Lower leg skin (tissue), 4 donors: ENCODE measurements at regions not wholly inside any gene's neighbourhood (a gene's known extent, or its start where the extent isn't known, plus 50 kb on each side); places are given as distances from the start of the nearest gene placed in this dataset.

Source experiments
- DNase-seq, 2 donors: peaks; one replicate each; pipeline ENCODE4 v3.0.0-alpha.2; 2019; ENCODE audit warnings: low spot score in 2 of 2
- H3K4me3 ChIP-seq: fragments of 200-600 bp; sonication (generic); 2 replicates; pipeline ENCODE4 v1.5.1; 2017; ENCODE audit warnings: mild to moderate bottlenecking, low read depth; ENCODE audit not compliant: poor library complexity, severe bottlenecking
- POLR2A ChIP-seq, 2 donors: fragments of 450-650 bp; IDR thresholded peaks; one replicate each; pipeline ENCODE4 v1.6.1; 2016 to 2017; ENCODE audit warnings: antibody characterized with exemption in 2 of 2, mild to moderate bottlenecking in 1 of 2, moderate library complexity in 1 of 2
- WGBS, 2 donors: methylation state at CpG; one replicate each; pipeline ENCODE4 v1.1.5; 2018; 5-methylcytosine and 5-hydroxymethylcytosine counted together
- intact Hi-C: fragments of 100-400 bp; cut with DNase I; formaldehyde crosslinking; loops from one replicate; pipeline ENCODE4 v1.15.0; 2023; ENCODE audit warnings: low total_unique reads
- TF ChIP-seq, protein P1 (sequence below), 3 donors: fragments of 450-650 bp; IDR thresholded peaks; one replicate each; pipeline ENCODE4 v1.5.1; 2016; ENCODE audit warnings: antibody characterized with exemption in 3 of 3, mild to moderate bottlenecking in 3 of 3, moderate library complexity in 2 of 3

DNA sequence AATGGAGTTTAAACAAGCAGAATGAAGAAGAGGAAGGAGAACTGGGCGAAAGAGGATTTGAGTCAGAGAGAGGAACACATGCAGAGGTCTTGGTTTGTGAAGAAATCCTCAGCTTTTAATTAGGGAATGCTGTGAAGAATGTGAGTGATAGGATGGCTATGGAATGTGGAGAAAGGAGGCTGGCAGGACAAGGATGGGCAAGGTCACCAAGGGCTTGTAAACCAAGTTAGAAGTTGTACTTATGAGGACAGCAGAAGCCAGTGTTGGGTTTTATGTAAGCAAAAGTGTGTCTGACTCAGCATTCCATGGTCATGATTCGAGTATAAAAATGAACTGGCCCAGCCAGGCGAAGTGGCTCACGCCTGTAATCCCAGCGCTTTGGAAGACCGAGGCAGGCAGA, 60.0 kb upstream of the IL12A start:
- no peak for DNase-seq
- intact Hi-C loops = no loop called here
- no peak for TF ChIP-seq POLR2A (IDR thresholded peaks at IDR 0.05)
- TF ChIP-seq, protein P1, sequence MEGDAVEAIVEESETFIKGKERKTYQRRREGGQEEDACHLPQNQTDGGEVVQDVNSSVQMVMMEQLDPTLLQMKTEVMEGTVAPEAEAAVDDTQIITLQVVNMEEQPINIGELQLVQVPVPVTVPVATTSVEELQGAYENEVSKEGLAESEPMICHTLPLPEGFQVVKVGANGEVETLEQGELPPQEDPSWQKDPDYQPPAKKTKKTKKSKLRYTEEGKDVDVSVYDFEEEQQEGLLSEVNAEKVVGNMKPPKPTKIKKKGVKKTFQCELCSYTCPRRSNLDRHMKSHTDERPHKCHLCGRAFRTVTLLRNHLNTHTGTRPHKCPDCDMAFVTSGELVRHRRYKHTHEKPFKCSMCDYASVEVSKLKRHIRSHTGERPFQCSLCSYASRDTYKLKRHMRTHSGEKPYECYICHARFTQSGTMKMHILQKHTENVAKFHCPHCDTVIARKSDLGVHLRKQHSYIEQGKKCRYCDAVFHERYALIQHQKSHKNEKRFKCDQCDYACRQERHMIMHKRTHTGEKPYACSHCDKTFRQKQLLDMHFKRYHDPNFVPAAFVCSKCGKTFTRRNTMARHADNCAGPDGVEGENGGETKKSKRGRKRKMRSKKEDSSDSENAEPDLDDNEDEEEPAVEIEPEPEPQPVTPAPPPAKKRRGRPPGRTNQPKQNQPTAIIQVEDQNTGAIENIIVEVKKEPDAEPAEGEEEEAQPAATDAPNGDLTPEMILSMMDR (IDR thresholded peaks at IDR 0.05) = no peak
- H3K4me3 ChIP-seq = no peak overlapping the region
- 84 to 90% methylated on average over 6 of the region's 6 CpGs for WGBS, 2 donors

DNA sequence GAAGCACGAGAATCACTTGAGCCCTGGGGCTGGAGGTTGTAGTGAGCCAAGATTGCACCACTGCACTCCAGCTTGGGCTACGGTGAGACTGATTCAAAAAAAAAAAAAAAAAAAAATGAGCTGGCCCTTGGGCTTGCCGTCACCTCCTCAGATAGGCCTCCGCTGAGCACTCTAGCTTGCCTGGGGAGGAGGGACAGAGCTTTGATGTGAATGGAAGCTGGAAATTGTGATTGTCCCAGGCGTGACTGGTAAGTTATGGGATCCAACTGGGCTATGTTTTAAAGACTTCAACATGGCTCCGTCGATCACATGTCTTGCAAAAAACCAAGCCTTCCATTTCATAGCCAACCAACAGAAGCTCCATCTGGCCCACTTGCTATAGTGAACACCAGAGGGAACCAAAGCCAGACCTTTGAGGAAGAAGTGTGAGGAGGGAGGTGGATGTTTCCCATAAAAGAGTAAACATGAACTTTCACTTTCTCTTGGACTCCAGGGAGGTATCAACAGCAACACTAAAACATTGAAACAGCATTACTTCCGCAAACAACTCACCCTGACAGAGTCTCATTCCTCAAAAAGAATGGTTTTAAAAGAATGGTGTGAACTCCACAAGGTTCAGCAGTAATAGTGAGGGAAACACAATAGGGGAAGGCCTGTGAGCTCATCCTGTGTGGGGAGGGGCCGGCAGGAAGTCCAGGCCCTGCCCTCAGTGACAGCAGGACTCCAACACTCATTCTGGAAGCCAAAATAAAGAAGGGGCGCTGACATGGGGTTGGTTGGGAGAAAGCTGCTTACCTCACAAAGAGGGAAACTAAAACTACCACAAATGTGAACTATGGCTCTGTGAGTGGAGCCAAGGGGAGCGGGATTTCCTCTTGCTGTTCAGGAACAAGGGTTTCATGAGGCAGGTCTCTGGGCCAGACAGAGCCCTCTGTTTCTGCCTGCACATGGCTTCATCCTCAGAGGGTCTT, 59.2 kb upstream of the IL12A start:
- DNase-seq = no peak
- intact Hi-C loops = no loop called here
- no peak for TF ChIP-seq POLR2A (IDR thresholded peaks at IDR 0.05)
- TF ChIP-seq, protein P1 (IDR thresholded peaks at IDR 0.05) = no peak
- 79 to 82% methylated on average over 11 of the region's 11 CpGs for WGBS, 2 donors
- no peak overlapping the region for H3K4me3 ChIP-seq

DNA sequence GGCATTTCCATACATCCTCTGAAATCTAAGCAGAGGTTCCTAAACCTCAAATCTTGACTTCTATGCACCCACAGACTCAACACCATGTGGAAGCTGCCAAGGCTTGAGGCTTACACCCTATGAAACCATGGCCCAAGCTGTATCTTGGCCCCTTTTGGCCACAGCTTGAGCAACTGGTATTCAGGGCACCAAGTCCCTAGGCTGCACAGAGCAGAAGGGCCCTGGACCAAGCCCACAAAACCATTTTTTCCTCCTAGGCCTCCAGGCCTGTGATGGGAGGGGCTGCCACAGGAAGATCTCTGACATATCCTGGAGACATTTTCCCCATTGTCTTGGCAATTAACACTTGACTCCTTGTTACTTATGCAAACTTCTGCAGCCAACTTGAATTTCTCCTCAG, 54.4 kb upstream of the IL12A start:
- H3K4me3 ChIP-seq = no peak overlapping the region
- no peak for TF ChIP-seq POLR2A (IDR thresholded peaks at IDR 0.05)
- TF ChIP-seq, protein P1 (IDR thresholded peaks at IDR 0.05) = no peak
- DNase-seq = no peak
- intact Hi-C loops = no loop called here

DNA sequence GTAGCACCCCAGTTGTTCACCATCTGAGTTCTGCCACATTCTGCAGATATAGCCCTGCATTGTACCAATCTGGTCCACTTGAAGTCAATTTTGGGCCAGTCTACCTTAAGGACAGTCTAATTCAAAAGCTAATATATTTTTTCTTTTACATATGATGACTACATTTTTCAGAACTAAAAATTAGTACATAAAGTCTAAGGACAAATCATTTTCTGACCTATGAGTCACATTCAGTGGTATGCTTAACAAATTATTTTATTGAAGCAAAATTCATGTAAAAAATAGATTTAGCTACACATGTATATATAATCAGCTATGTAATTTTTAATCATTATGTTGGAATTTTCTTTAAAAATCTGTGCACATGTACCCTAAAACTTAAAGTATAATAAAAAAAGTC, 52.1 kb upstream of the IL12A start:
- TF ChIP-seq POLR2A (IDR thresholded peaks at IDR 0.05) = no peak
- TF ChIP-seq, protein P1 (IDR thresholded peaks at IDR 0.05) = no peak
- DNase-seq = no peak
- no peak overlapping the region for H3K4me3 ChIP-seq
- intact Hi-C loops = no loop called here

DNA sequence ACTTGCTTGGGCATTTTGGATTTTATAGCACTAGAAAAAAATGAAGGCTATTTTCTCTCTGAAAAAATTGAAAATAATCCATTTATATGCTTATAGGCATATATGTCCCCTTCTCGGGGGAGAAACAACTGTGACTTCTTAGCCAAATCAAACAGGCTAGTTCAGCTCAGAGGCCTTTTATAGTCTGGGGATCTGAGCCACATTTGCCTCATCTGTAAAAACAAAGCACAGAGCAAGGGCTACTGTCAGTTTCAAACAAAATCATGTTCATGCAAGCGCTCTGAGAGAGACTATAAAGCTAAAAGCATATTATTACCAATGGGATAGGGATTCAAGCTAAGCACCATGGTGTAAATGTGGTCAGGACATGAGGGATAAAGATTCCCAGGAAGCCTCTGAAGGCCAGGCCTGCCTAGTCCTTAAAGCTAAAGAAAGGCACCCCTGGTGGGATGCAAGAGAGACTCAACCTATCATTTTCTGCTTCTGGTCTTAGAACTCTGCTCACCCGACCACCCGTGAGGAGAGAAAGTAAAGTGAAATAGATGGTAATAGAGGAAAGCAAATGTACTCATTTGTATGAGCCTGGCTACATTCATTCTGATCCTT, 51.0 kb upstream of the IL12A start:
- no peak overlapping the region for H3K4me3 ChIP-seq
- TF ChIP-seq, protein P1 (IDR thresholded peaks at IDR 0.05) = no peak
- TF ChIP-seq POLR2A (IDR thresholded peaks at IDR 0.05) = no peak
- 77 to 84% methylated on average over 4 of the region's 4 CpGs for WGBS, 2 donors
- DNase-seq = no peak
- intact Hi-C loops = no loop called here
